Endothelial cell of umbilical vein (primary cell): ENCODE measurements at regions not wholly inside any gene's neighbourhood (a gene's known extent, or its start where the extent isn't known, plus 50 kb on each side); places are given as distances from the start of the nearest gene placed in this dataset.

Experiments used
- BruUV-seq: library from RNA; stranded (reverse); fragments of 400-500 nt; replicated peaks from 2 replicates; lab custom pipeline; 2021; lab: Mats Ljungman, UMichigan
- CTCF ChIA-PET: fragments of 300-600, 350-600 bp; sonication (Branson Sonifier 250); formaldehyde crosslinking; loops from one replicate; lab custom pipeline; 2021; ENCODE audit warnings: antibody characterized with exemption, inconsistent platforms; lab: Charles Lee
- POLR2A ChIA-PET: fragments of 300-600, 350-600 bp; sonication (Branson Sonifier 250); formaldehyde crosslinking; loops from one replicate; lab custom pipeline; 2021; ENCODE audit warnings: antibody characterized with exemption, inconsistent platforms; lab: Charles Lee
- DNase-seq: peaks from one replicate; pipeline ENCODE4 v3.0.0-alpha.2; 2011; ENCODE audit warnings: low read depth, low spot score
- FAIRE-seq: peaks from 2 replicates; lab custom pipeline; 2011; peaks lifted over from hg19 to GRCh38; lab: Jason Lieb, UNC
- H2AFZ ChIP-seq: 2 replicates; pipeline ENCODE4 v1.6.0; 2012; ENCODE audit warnings: low read depth, low read length, control low read depth, inconsistent platforms
- H3K27ac ChIP-seq: 2 replicates; pipeline ENCODE4 v1.5.1; 2011; ENCODE audit warnings: low read depth, mild to moderate bottlenecking, control low read depth, low read length, moderate library complexity; ENCODE audit not compliant: insufficient read depth
- H3K27me3 ChIP-seq, 2 experiments: 2 replicates each; pipeline versions ENCODE4 v1.6.0 to v1.6.1; 2011; ENCODE audit warnings: low read length in 2 of 2, mixed read lengths in 1 of 2; ENCODE audit not compliant: control insufficient read depth in 2 of 2, insufficient read depth in 2 of 2
- H3K36me3 ChIP-seq, 2 experiments: 2 replicates in 1 of 2; 3 replicates in 1 of 2; pipeline ENCODE4 v1.5.1; 2011; ENCODE audit warnings: low read length in 2 of 2, mild to moderate bottlenecking in 1 of 2, moderate library complexity in 1 of 2; ENCODE audit not compliant: control insufficient read depth in 2 of 2, insufficient read depth in 2 of 2; ENCODE audit errors: extremely low read depth in 1 of 2
- H3K4me1 ChIP-seq: 3 replicates; pipeline ENCODE4 v1.5.1; 2011; ENCODE audit warnings: mild to moderate bottlenecking, low read length; ENCODE audit not compliant: control insufficient read depth, insufficient read depth; ENCODE audit errors: extremely low read depth
- H3K4me2 ChIP-seq: 2 replicates; pipeline ENCODE4 v1.6.1; 2011; ENCODE audit warnings: low read length, control low read depth, mixed read lengths; ENCODE audit not compliant: insufficient read depth
- H3K4me3 ChIP-seq, 3 experiments: fragments of 200-600 bp in 1 of 3; sonication (generic), shearing (Covaris generic) in 1 of 3; replicated peaks in 1 of 3; 2 replicates each; pipeline ENCODE4 v1.5.1; 2011 to 2016; ENCODE audit warnings: control low read depth in 3 of 3, low read length in 3 of 3, mild to moderate bottlenecking in 2 of 3, inconsistent platforms in 1 of 3, low read depth in 1 of 3, moderate library complexity in 1 of 3; ENCODE audit not compliant: insufficient read depth in 1 of 3
- H3K79me2 ChIP-seq: 2 replicates; pipeline ENCODE4 v1.6.0; 2012; ENCODE audit warnings: low read length, inconsistent platforms; ENCODE audit not compliant: control insufficient read depth, insufficient read depth
- H3K9ac ChIP-seq: replicated peaks from 2 replicates; pipeline ENCODE3; 2011; ENCODE audit warnings: low read length, control low read depth; ENCODE audit not compliant: insufficient read depth; ENCODE audit errors: extremely low read depth
- H3K9me1 ChIP-seq: replicated peaks from 3 replicates; pipeline ENCODE4 v1.6.0; 2011; ENCODE audit warnings: mild to moderate bottlenecking, low read length; ENCODE audit not compliant: control insufficient read depth, insufficient read depth; ENCODE audit errors: extremely low read depth
- H3K9me3 ChIP-seq: replicated peaks from 2 replicates; pipeline ENCODE4 v1.5.1; 2012; ENCODE audit warnings: low read length, inconsistent platforms; ENCODE audit not compliant: control insufficient read depth, insufficient read depth
- H4K20me1 ChIP-seq: replicated peaks from 2 replicates; pipeline ENCODE3; 2011; ENCODE audit warnings: mild to moderate bottlenecking, low read length; ENCODE audit not compliant: control insufficient read depth, insufficient read depth; ENCODE audit errors: extremely low read depth
- CTCF ChIP-seq, 2 donors: IDR thresholded peaks; 1 replicate in 1 of 2; 2 replicates in 1 of 2; pipeline ENCODE4 v1.5.1; 2011; ENCODE audit warnings: low read length in 2 of 2, mild to moderate bottlenecking in 2 of 2, moderate library complexity in 2 of 2, control low read depth in 1 of 2, inconsistent platforms in 1 of 2, low read depth in 1 of 2; ENCODE audit not compliant: insufficient read depth in 1 of 2; ENCODE audit errors: extremely low read depth in 1 of 2
- EZH2 ChIP-seq: IDR thresholded peaks from 2 replicates; pipeline ENCODE4 v1.6.1; 2012; ENCODE audit warnings: borderline replicate concordance, low read depth, mild to moderate bottlenecking, moderate library complexity, low read length, inconsistent platforms; ENCODE audit not compliant: severe bottlenecking
- FOS ChIP-seq: IDR thresholded peaks from 2 replicates; pipeline ENCODE4 v1.6.1; 2011; ENCODE audit warnings: mild to moderate bottlenecking, low read length, moderate library complexity, borderline replicate concordance; ENCODE audit not compliant: insufficient read depth
- GATA2 ChIP-seq: IDR thresholded peaks from 2 replicates; pipeline ENCODE4 v1.7.0; 2011; ENCODE audit warnings: low read depth, mild to moderate bottlenecking, moderate library complexity, mixed read lengths, low read length; ENCODE audit not compliant: insufficient read length, insufficient read depth
- JUN ChIP-seq: IDR thresholded peaks from 2 replicates; pipeline ENCODE4 v1.6.1; 2011; ENCODE audit warnings: borderline replicate concordance, low read depth; ENCODE audit not compliant: insufficient read length, insufficient read depth
- MAX ChIP-seq: IDR thresholded peaks from 2 replicates; pipeline ENCODE4 v1.6.1; 2011; ENCODE audit not compliant: insufficient read depth, insufficient read length
- MYC ChIP-seq: IDR thresholded peaks from one replicate; pipeline ENCODE4 v1.6.1; 2011; ENCODE audit warnings: mild to moderate bottlenecking, low read depth, low read length
- POLR2A ChIP-seq: IDR thresholded peaks from 2 replicates; pipeline ENCODE4 v1.6.1; 2012; ENCODE audit warnings: low read depth, mild to moderate bottlenecking, control low read depth, low read length
- POLR2AphosphoS5 ChIP-seq: IDR thresholded peaks from 2 replicates; pipeline ENCODE4 v1.6.1; 2012; ENCODE audit warnings: low read depth, mild to moderate bottlenecking, control low read depth, low read length, moderate library complexity; ENCODE audit not compliant: insufficient read depth
- dilution Hi-C: fragments of 300-500 bp; cut with MboI; formaldehyde crosslinking; loops from one replicate; pipeline ENCODE4 v1.15.0; 2019; ENCODE audit warnings: low sequenced_read_pairs; ENCODE audit not compliant: extremely low pct_ligation_motif_present
- intact Hi-C: fragments of 100-400 bp; cut with micrococcal nuclease; formaldehyde crosslinking; loops from one replicate; pipeline ENCODE4 v1.10.0; 2022

- Histone ChIP-seq H3K9me3 (peaks cover 4% of the 10 kb centered on the region), H4K20me1 (no peaks in the 10 kb centered on the region), H3K9ac (no peak overlapping the region), H3K4me1 (no peaks in the 10 kb centered on the region), H3K27ac (no peak overlapping the region), H3K36me3 (no peaks in the 10 kb centered on the region), H3K9me1 (no peaks in the 10 kb centered on the region), H2AFZ (no peak overlapping the region), H3K4me2 (no peak overlapping the region), H3K4me3 (no peak overlapping the region), H3K27me3 (no peaks in the 10 kb centered on the region), H3K79me2 (no peaks in the 10 kb centered on the region)
- DNase-seq (no peak), FAIRE-seq (no peak)
- TF ChIP-seq MAX (no peak), POLR2A (no peak), JUN (no peak), FOS (no peak), GATA2 (no peak), POLR2AphosphoS5 (no peak), EZH2 (no peak), CTCF (IDR thresholded peaks at IDR 0.05; ENCODE audit: extremely low read depth in 1 of 2, insufficient read depth in 1 of 2, low read depth in 1 of 2, low read length in 2 of 2) (no peak), MYC (no peak)
- intact Hi-C loops: no loop called here
- CTCF ChIA-PET: no interaction called here
- dilution Hi-C loops: no loop called here
- POLR2A ChIA-PET: no interaction called here
- BruUV-seq: no TSS peak
Observed at GRCh38 chr10:2439983-2440382, 627.4 kb upstream of the PFKP start.
